ENCODE measurements at regions not wholly inside any gene's neighbourhood (a gene's known extent, or its start where the extent isn't known, plus 50 kb on each side); places are given as distances from the start of the nearest gene placed in this dataset.
"Not testable (repeated sequence)": the region's sequence is repeated elsewhere in the genome, so short reads cannot be mapped to it uniquely, and the experiment has no call there.

GRCh38 chr16:9610727-9611126, 519.3 kb downstream of the HAPSTR1 start:
- DNase-seq (ENCODE audit: low read depth, low spot score) = no peak
- no peaks in the 10 kb centered on the region for H3K36me3 ChIP-seq (ENCODE audit: control insufficient read depth, insufficient read depth, low read length)
- no peaks in the 10 kb centered on the region for H3K4me1 ChIP-seq (ENCODE audit: control insufficient read depth, insufficient read depth, low read length)
- H3K9me3 ChIP-seq (ENCODE audit: control insufficient read depth, insufficient read depth, low read length) = no peaks in the 10 kb centered on the region
- no peak overlapping the region for H3K27ac ChIP-seq (ENCODE audit: low read length)
- H3K4me3 ChIP-seq (ENCODE audit: low read length) = no peak overlapping the region
- no CpG with 5 or more reads among the region's 5 CpGs for WGBS (ENCODE audit: insufficient coverage, insufficient read length)
- no peaks in the 10 kb centered on the region; the same call in 1 of the 2 replicates for H3K27me3 ChIP-seq (ENCODE audit: control insufficient read depth, insufficient read depth, low read length)

- H3K4me3 ChIP-seq (ENCODE audit: low read length) = no peak overlapping the region
- no peaks in the 10 kb centered on the region for H3K9me3 ChIP-seq (ENCODE audit: control insufficient read depth, insufficient read depth, low read length)
- 100% methylated on average over 1 of the region's 7 CpGs for WGBS (ENCODE audit: insufficient coverage, insufficient read length)
- H3K27ac ChIP-seq (ENCODE audit: low read length) = no peak overlapping the region
- H3K36me3 ChIP-seq (ENCODE audit: control insufficient read depth, insufficient read depth, low read length) = no peaks in the 10 kb centered on the region
- DNase-seq (ENCODE audit: low read depth, low spot score) = no peak
- no peaks in the 10 kb centered on the region for H3K4me1 ChIP-seq (ENCODE audit: control insufficient read depth, insufficient read depth, low read length)
- no peaks in the 10 kb centered on the region; the same call in 1 of the 2 replicates for H3K27me3 ChIP-seq (ENCODE audit: control insufficient read depth, insufficient read depth, low read length)
Measured at GRCh38 chr16:9612267-9612666, 520.8 kb downstream of the HAPSTR1 start.

- WGBS (ENCODE audit: insufficient coverage, insufficient read length) = no CpG with 5 or more reads among the region's 6 CpGs
- no peaks in the 10 kb centered on the region for H3K36me3 ChIP-seq (ENCODE audit: control insufficient read depth, insufficient read depth, low read length)
- no peaks in the 10 kb centered on the region for H3K4me1 ChIP-seq (ENCODE audit: control insufficient read depth, insufficient read depth, low read length)
- DNase-seq (ENCODE audit: low read depth, low spot score) = no peak
- H3K4me3 ChIP-seq (ENCODE audit: low read length) = no peak overlapping the region
- no peak overlapping the region for H3K27ac ChIP-seq (ENCODE audit: low read length)
- no peaks in the 10 kb centered on the region for H3K9me3 ChIP-seq (ENCODE audit: control insufficient read depth, insufficient read depth, low read length)
- H3K27me3 ChIP-seq (ENCODE audit: control insufficient read depth, insufficient read depth, low read length) = no peaks in the 10 kb centered on the region; the same call in 1 of the 2 replicates
Measured at GRCh38 chr16:9614389-9614788, 522.9 kb downstream of the HAPSTR1 start.

- no peaks in the 10 kb centered on the region for H3K36me3 ChIP-seq (ENCODE audit: control insufficient read depth, insufficient read depth, low read length)
- no peaks in the 10 kb centered on the region for H3K9me3 ChIP-seq (ENCODE audit: control insufficient read depth, insufficient read depth, low read length)
- no peak overlapping the region for H3K27ac ChIP-seq (ENCODE audit: low read length)
- no peaks in the 10 kb centered on the region for H3K4me1 ChIP-seq (ENCODE audit: control insufficient read depth, insufficient read depth, low read length)
- H3K27me3 ChIP-seq (ENCODE audit: control insufficient read depth, insufficient read depth, low read length) = no peaks in the 10 kb centered on the region
- no peak overlapping the region for H3K4me3 ChIP-seq (ENCODE audit: low read length)
- no peak for DNase-seq (ENCODE audit: low read depth, low spot score)
- WGBS (ENCODE audit: insufficient coverage, insufficient read length) = no CpG with 5 or more reads among the region's 4 CpGs
Measured at GRCh38 chr16:9622268-9622667, 530.8 kb downstream of the HAPSTR1 start.

GRCh38 chr16:9625122-9625521, 533.7 kb downstream of the HAPSTR1 start:
- no peak overlapping the region for H3K4me3 ChIP-seq (ENCODE audit: low read length)
- WGBS (ENCODE audit: insufficient coverage, insufficient read length) = no CpG with 5 or more reads among the region's 2 CpGs

GRCh38 chr16:9627427-9627826, 536.0 kb downstream of the HAPSTR1 start:
- no peaks in the 10 kb centered on the region for H3K4me1 ChIP-seq (ENCODE audit: control insufficient read depth, insufficient read depth, low read length)
- H3K9me3 ChIP-seq (ENCODE audit: control insufficient read depth, insufficient read depth, low read length) = no peaks in the 10 kb centered on the region
- H3K27me3 ChIP-seq (ENCODE audit: control insufficient read depth, insufficient read depth, low read length) = no peaks in the 10 kb centered on the region
- no peak overlapping the region for H3K4me3 ChIP-seq (ENCODE audit: low read length)
- no peaks in the 10 kb centered on the region for H3K36me3 ChIP-seq (ENCODE audit: control insufficient read depth, insufficient read depth, low read length)
- no peak overlapping the region for H3K27ac ChIP-seq (ENCODE audit: low read length)
- no peak for DNase-seq (ENCODE audit: low read depth, low spot score)
- no CpG with 5 or more reads among the region's 5 CpGs for WGBS (ENCODE audit: insufficient coverage, insufficient read length)

More at GRCh38 chr16:9625122-9625521, 533.7 kb downstream of the HAPSTR1 start:
- Histone ChIP-seq H3K27ac (ENCODE audit: low read length) (no peak overlapping the region), H3K36me3 (ENCODE audit: control insufficient read depth, insufficient read depth, low read length) (no peaks in the 10 kb centered on the region), H3K4me1 (ENCODE audit: control insufficient read depth, insufficient read depth, low read length) (no peaks in the 10 kb centered on the region), H3K9me3 (ENCODE audit: control insufficient read depth, insufficient read depth, low read length) (no peaks in the 10 kb centered on the region), H3K27me3 (ENCODE audit: control insufficient read depth, insufficient read depth, low read length) (no peaks in the 10 kb centered on the region)
- no peak for DNase-seq (ENCODE audit: low read depth, low spot score)

- Histone ChIP-seq H3K27ac (ENCODE audit: low read length) (no peak overlapping the region), H3K4me1 (ENCODE audit: control insufficient read depth, insufficient read depth, low read length) (no peaks in the 10 kb centered on the region), H3K4me3 (ENCODE audit: low read length) (no peak overlapping the region), H3K9me3 (ENCODE audit: control insufficient read depth, insufficient read depth, low read length) (no peaks in the 10 kb centered on the region; the same call in 1 of the 2 replicates), H3K36me3 (ENCODE audit: control insufficient read depth, insufficient read depth, low read length) (no peaks in the 10 kb centered on the region), H3K27me3 (ENCODE audit: control insufficient read depth, insufficient read depth, low read length) (no peaks in the 10 kb centered on the region)
- WGBS (ENCODE audit: insufficient coverage, insufficient read length) = no CpG with 5 or more reads among the region's 3 CpGs
- no peak for DNase-seq (ENCODE audit: low read depth, low spot score)
Measured at GRCh38 chr16:9630119-9630518, 538.7 kb downstream of the HAPSTR1 start.

- DNase-seq (ENCODE audit: low read depth, low spot score) = no peak
- no peaks in the 10 kb centered on the region; the same call in 1 of the 2 replicates for H3K9me3 ChIP-seq (ENCODE audit: control insufficient read depth, insufficient read depth, low read length)
- WGBS (ENCODE audit: insufficient coverage, insufficient read length) = no CpG with 5 or more reads among the region's 4 CpGs
- H3K27me3 ChIP-seq (ENCODE audit: control insufficient read depth, insufficient read depth, low read length) = no peaks in the 10 kb centered on the region
- H3K27ac ChIP-seq (ENCODE audit: low read length) = no peak overlapping the region
- no peak overlapping the region for H3K4me3 ChIP-seq (ENCODE audit: low read length)
- H3K4me1 ChIP-seq (ENCODE audit: control insufficient read depth, insufficient read depth, low read length) = no peaks in the 10 kb centered on the region
- no peaks in the 10 kb centered on the region for H3K36me3 ChIP-seq (ENCODE audit: control insufficient read depth, insufficient read depth, low read length)
Measured at GRCh38 chr16:9630985-9631384, 539.5 kb downstream of the HAPSTR1 start.

- no peak for DNase-seq (ENCODE audit: low read depth, low spot score)
- no peaks in the 10 kb centered on the region for H3K27me3 ChIP-seq (ENCODE audit: control insufficient read depth, insufficient read depth, low read length)
- H3K36me3 ChIP-seq (ENCODE audit: control insufficient read depth, insufficient read depth, low read length) = no peaks in the 10 kb centered on the region
- no peak overlapping the region for H3K27ac ChIP-seq (ENCODE audit: low read length)
- WGBS (ENCODE audit: insufficient coverage, insufficient read length) = no CpG with 5 or more reads among the region's 6 CpGs
- no peak overlapping the region for H3K4me3 ChIP-seq (ENCODE audit: low read length)
- no peaks in the 10 kb centered on the region for H3K4me1 ChIP-seq (ENCODE audit: control insufficient read depth, insufficient read depth, low read length)
- H3K9me3 ChIP-seq (ENCODE audit: control insufficient read depth, insufficient read depth, low read length) = no peaks in the 10 kb centered on the region; the same call in 1 of the 2 replicates
Measured at GRCh38 chr16:9633844-9634243, 542.4 kb downstream of the HAPSTR1 start.

GRCh38 chr16:9635150-9635720, 543.8 kb downstream of the HAPSTR1 start:
- H3K27me3 ChIP-seq (ENCODE audit: control insufficient read depth, insufficient read depth, low read length); H3K27ac ChIP-seq (ENCODE audit: low read length); H3K9me3 ChIP-seq (ENCODE audit: control insufficient read depth, insufficient read depth, low read length); DNase-seq (ENCODE audit: low read depth, low spot score); H3K4me1 ChIP-seq (ENCODE audit: control insufficient read depth, insufficient read depth, low read length); H3K4me3 ChIP-seq (ENCODE audit: low read length); H3K36me3 ChIP-seq (ENCODE audit: control insufficient read depth, insufficient read depth, low read length): not testable (repeated sequence)
- no CpG with 5 or more reads among the region's 11 CpGs for WGBS (ENCODE audit: insufficient coverage, insufficient read length)

GRCh38 chr16:9644258-9644657, 538.0 kb downstream of the GRIN2A start:
- H3K9me3 ChIP-seq (ENCODE audit: control insufficient read depth, insufficient read depth, low read length) = no peaks in the 10 kb centered on the region
- no peaks in the 10 kb centered on the region for H3K4me1 ChIP-seq (ENCODE audit: control insufficient read depth, insufficient read depth, low read length)
- WGBS (ENCODE audit: insufficient coverage, insufficient read length) = no CpG with 5 or more reads among the region's 3 CpGs
- H3K4me3 ChIP-seq (ENCODE audit: low read length) = no peak overlapping the region
- H3K27ac ChIP-seq (ENCODE audit: low read length) = no peak overlapping the region
- no peaks in the 10 kb centered on the region for H3K36me3 ChIP-seq (ENCODE audit: control insufficient read depth, insufficient read depth, low read length)
- no peak for DNase-seq (ENCODE audit: low read depth, low spot score)
- H3K27me3 ChIP-seq (ENCODE audit: control insufficient read depth, insufficient read depth, low read length) = no peaks in the 10 kb centered on the region
